ENCODE measurements at regions not wholly inside any gene's neighbourhood (a gene's known extent, or its start where the extent isn't known, plus 50 kb on each side); places are given as distances from the start of the nearest gene placed in this dataset.
"Not testable (repeated sequence)": the region's sequence is repeated elsewhere in the genome, so short reads cannot be mapped to it uniquely, and the experiment has no call there.

GRCh38 chr2:123453046-123453700 lies 571.9 kb upstream of the CNTNAP5 start:
- no peaks in the 10 kb centered on the region for H3K27me3 Mint-ChIP-seq (ENCODE audit: low read depth)
- no peaks in the 10 kb centered on the region for H3K36me3 Mint-ChIP-seq (ENCODE audit: low read depth)
- H3K4me1 Mint-ChIP-seq, result no peaks in the 10 kb centered on the region
- H3K9me3 Mint-ChIP-seq, result no peaks in the 10 kb centered on the region
- TF ChIP-seq CTCF (IDR thresholded peaks at IDR 0.05; ENCODE audit: unreplicated experiment in 3 of 3), result no peak
- H3K27ac Mint-ChIP-seq, result no peak overlapping the region
- no peak overlapping the region for H3K4me3 Mint-ChIP-seq

- H3K9me3 Mint-ChIP-seq, result no peaks in the 10 kb centered on the region
- no peaks in the 10 kb centered on the region for H3K36me3 Mint-ChIP-seq (ENCODE audit: low read depth)
- H3K4me1 Mint-ChIP-seq, result no peaks in the 10 kb centered on the region
- no peak overlapping the region for H3K4me3 Mint-ChIP-seq
- TF ChIP-seq CTCF (IDR thresholded peaks at IDR 0.05; ENCODE audit: unreplicated experiment in 3 of 3), result no peak
- H3K27me3 Mint-ChIP-seq (ENCODE audit: low read depth), result no peaks in the 10 kb centered on the region
- no peak overlapping the region for H3K27ac Mint-ChIP-seq
These were observed 571.3 kb upstream of the CNTNAP5 start for GRCh38 chr2:123453772-123454171.

GRCh38 chr2:123455234-123455633 lies 569.9 kb upstream of the CNTNAP5 start:
- H3K4me3 Mint-ChIP-seq; H3K36me3 Mint-ChIP-seq (ENCODE audit: low read depth); H3K27ac Mint-ChIP-seq; H3K27me3 Mint-ChIP-seq (ENCODE audit: low read depth); H3K9me3 Mint-ChIP-seq; H3K4me1 Mint-ChIP-seq: not testable (repeated sequence)

GRCh38 chr2:123456416-123456815 lies 568.7 kb upstream of the CNTNAP5 start:
- no peak overlapping the region for H3K27ac Mint-ChIP-seq
- H3K36me3 Mint-ChIP-seq (ENCODE audit: low read depth), result no peaks in the 10 kb centered on the region
- TF ChIP-seq CTCF (IDR thresholded peaks at IDR 0.05; ENCODE audit: unreplicated experiment in 3 of 3), result no peak
- no peaks in the 10 kb centered on the region for H3K4me1 Mint-ChIP-seq
- H3K4me3 Mint-ChIP-seq, result no peak overlapping the region
- H3K27me3 Mint-ChIP-seq (ENCODE audit: low read depth), result no peaks in the 10 kb centered on the region
- H3K9me3 Mint-ChIP-seq, result no peaks in the 10 kb centered on the region

- TF ChIP-seq CTCF (IDR thresholded peaks at IDR 0.05; ENCODE audit: unreplicated experiment in 3 of 3), result no peak
- Mint-ChIP-seq H3K4me1 (peaks cover 8% of the 10 kb centered on the region), H3K36me3 (ENCODE audit: low read depth) (no peaks in the 10 kb centered on the region)
These were observed 561.2 kb upstream of the CNTNAP5 start for GRCh38 chr2:123463886-123464285.

GRCh38 chr2:123468071-123468470 lies 557.0 kb upstream of the CNTNAP5 start:
- TF ChIP-seq CTCF (IDR thresholded peaks at IDR 0.05; ENCODE audit: unreplicated experiment in 3 of 3), result no peak
- Mint-ChIP-seq H3K4me3 (no peak overlapping the region), H3K27me3 (ENCODE audit: low read depth) (no peaks in the 10 kb centered on the region), H3K4me1 (peaks cover 8% of the 10 kb centered on the region), H3K36me3 (ENCODE audit: low read depth) (no peaks in the 10 kb centered on the region), H3K27ac (no peak overlapping the region), H3K9me3 (peaks cover 4% of the 10 kb centered on the region)

More at GRCh38 chr2:123463886-123464285, 561.2 kb upstream of the CNTNAP5 start:
- no peaks in the 10 kb centered on the region for H3K27me3 Mint-ChIP-seq (ENCODE audit: low read depth)
- no peaks in the 10 kb centered on the region for H3K9me3 Mint-ChIP-seq
- no peak overlapping the region for H3K4me3 Mint-ChIP-seq
- H3K27ac Mint-ChIP-seq, result peak overlapping the region in 2 of 3 experiments; percentile 13 to 37
